OCI-LY7 (cell line): ENCODE measurements at regions not wholly inside any gene's neighbourhood (a gene's known extent, or its start where the extent isn't known, plus 50 kb on each side); places are given as distances from the start of the nearest gene placed in this dataset.
"Not testable (repeated sequence)": the region's sequence is repeated elsewhere in the genome, so short reads cannot be mapped to it uniquely, and the experiment has no call there.

Experiments used
- BruUV-seq: library from RNA; stranded (reverse); fragments of 400-500 nt; replicated peaks from 2 replicates; lab custom pipeline; 2021; lab: Mats Ljungman, UMichigan
- CTCF ChIA-PET: fragments of 300-600 bp; sonication (Branson Sonifier 250); formaldehyde crosslinking; loops from one replicate; lab custom pipeline; 2022; ENCODE audit warnings: antibody characterized with exemption; ENCODE audit not compliant: unreplicated experiment; lab: Charles Lee
- POLR2A ChIA-PET: fragments of 300-600 bp; sonication (Branson Sonifier 250); formaldehyde crosslinking; loops from one replicate; lab custom pipeline; 2022; ENCODE audit warnings: antibody characterized with exemption; lab: Charles Lee
- DNase-seq: peaks from one replicate; pipeline ENCODE4 v3.0.0-alpha.2; 2015; ENCODE audit warnings: low spot score
- H2AFZ ChIP-seq: fragments of 200-600 bp; sonication (generic), shearing (Covaris generic); 2 replicates; pipeline ENCODE4 v1.6.1; 2014; ENCODE audit warnings: mild to moderate bottlenecking, antibody characterized with exemption, low read length, moderate library complexity
- H3K27ac ChIP-seq: fragments of 200-600 bp; sonication (generic); 2 replicates; pipeline ENCODE4 v1.5.1; 2014; ENCODE audit warnings: mixed run types, low read depth, mild to moderate bottlenecking, moderate library complexity, low read length, inconsistent platforms; ENCODE audit not compliant: poor library complexity, severe bottlenecking
- H3K36me3 ChIP-seq: fragments of 200-600 bp; sonication (generic); 2 replicates; pipeline ENCODE4 v1.6.1; 2014; ENCODE audit warnings: mild to moderate bottlenecking, antibody characterized with exemption, low read length, moderate library complexity, mixed read lengths; ENCODE audit not compliant: insufficient read depth
- H3K4me1 ChIP-seq: fragments of 200-600 bp; sonication (generic); 2 replicates; pipeline ENCODE4 v1.5.1; 2014; ENCODE audit warnings: mild to moderate bottlenecking, low read length; ENCODE audit not compliant: insufficient read depth, poor library complexity, severe bottlenecking
- H3K4me2 ChIP-seq: fragments of 200-600 bp; sonication (generic); 2 replicates; pipeline ENCODE4 v1.6.1; 2014; ENCODE audit warnings: mild to moderate bottlenecking, low read length
- H3K4me3 ChIP-seq: fragments of 200-600 bp; sonication (generic); 2 replicates; pipeline ENCODE4 v1.5.1; 2014; ENCODE audit warnings: mild to moderate bottlenecking, low read depth, low read length; ENCODE audit not compliant: poor library complexity, severe bottlenecking
- H3K79me2 ChIP-seq: fragments of 200-600 bp; sonication (generic); 2 replicates; pipeline ENCODE4 v1.6.1; 2016; ENCODE audit warnings: low read depth, mild to moderate bottlenecking, low read length, moderate library complexity, mixed read lengths; ENCODE audit not compliant: insufficient read depth
- H3K9me2 ChIP-seq: fragments of 200-600 bp; sonication (generic); 2 replicates; pipeline ENCODE4 v1.6.1; 2016; ENCODE audit warnings: mild to moderate bottlenecking, low read length, mixed read lengths; ENCODE audit not compliant: insufficient read depth
- H3K9me3 ChIP-seq: fragments of 200-600 bp; sonication (generic); 2 replicates; pipeline ENCODE4 v1.6.1; 2014; ENCODE audit warnings: mild to moderate bottlenecking, mixed run types, low read length, mixed read lengths
- H4K20me1 ChIP-seq: fragments of 200-600 bp; sonication (generic); 2 replicates; pipeline ENCODE4 v1.6.1; 2014; ENCODE audit warnings: mild to moderate bottlenecking, antibody characterized with exemption, low read length, moderate library complexity, mixed read lengths; ENCODE audit not compliant: insufficient read depth
- EZH2phosphoT487 ChIP-seq: fragments of 200-600 bp; sonication (generic); IDR thresholded peaks from 2 replicates; pipeline ENCODE4 v1.6.1; 2018; ENCODE audit warnings: low read depth, borderline replicate concordance, mild to moderate bottlenecking, mixed run types, antibody characterized with exemption, low read length, moderate library complexity, mixed read lengths
- intact Hi-C: fragments of 100-400 bp; cut with micrococcal nuclease; formaldehyde crosslinking; loops from one replicate; pipeline ENCODE4 v1.10.0; 2022; ENCODE audit not compliant: unreplicated experiment
- TF ChIP-seq, protein P1 (sequence below): fragments of 200-600 bp; sonication (generic); conservative IDR thresholded peaks from 2 replicates; pipeline ENCODE4 v1.5.1; 2014; ENCODE audit warnings: mild to moderate bottlenecking, antibody characterized with exemption, low read length, moderate library complexity, mixed read lengths

DNA sequence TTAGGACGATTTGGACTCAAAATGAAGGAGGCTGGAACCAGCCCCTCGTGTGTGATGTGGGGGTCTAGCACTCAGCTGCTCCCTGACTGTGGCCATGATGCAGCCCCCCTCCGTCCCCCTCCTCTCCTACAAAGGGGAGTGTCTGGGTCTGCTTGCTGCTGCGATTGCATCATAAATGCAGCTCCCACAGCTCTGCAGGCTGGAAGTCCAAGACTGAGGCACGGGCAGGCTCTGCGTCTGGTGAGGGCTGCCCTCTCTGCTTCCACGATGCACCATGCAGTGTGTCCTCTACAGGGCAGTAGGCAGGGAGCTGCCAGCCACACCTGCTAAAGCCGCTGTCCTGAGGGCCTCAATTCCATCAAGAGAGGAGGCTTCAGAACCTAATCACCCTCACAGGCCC is 432.1 kb downstream of the BRD1 start:
- H3K9me3 ChIP-seq = peaks cover 6% of the 10 kb centered on the region; the same call in 1 of the 2 replicates
- H2AFZ ChIP-seq = no peak overlapping the region
- POLR2A ChIA-PET = no interaction called here
- H3K4me1 ChIP-seq = no peaks in the 10 kb centered on the region
- no peak overlapping the region for H3K4me2 ChIP-seq
- no peak overlapping the region for H3K4me3 ChIP-seq
- H3K9me2 ChIP-seq = no peaks in the 10 kb centered on the region
- no peaks in the 10 kb centered on the region; the same call in 1 of the 2 replicates for H3K36me3 ChIP-seq
- CTCF ChIA-PET = no interaction called here
- no peaks in the 10 kb centered on the region for H3K79me2 ChIP-seq
- no peak for TF ChIP-seq EZH2phosphoT487
- TF ChIP-seq, protein P1, sequence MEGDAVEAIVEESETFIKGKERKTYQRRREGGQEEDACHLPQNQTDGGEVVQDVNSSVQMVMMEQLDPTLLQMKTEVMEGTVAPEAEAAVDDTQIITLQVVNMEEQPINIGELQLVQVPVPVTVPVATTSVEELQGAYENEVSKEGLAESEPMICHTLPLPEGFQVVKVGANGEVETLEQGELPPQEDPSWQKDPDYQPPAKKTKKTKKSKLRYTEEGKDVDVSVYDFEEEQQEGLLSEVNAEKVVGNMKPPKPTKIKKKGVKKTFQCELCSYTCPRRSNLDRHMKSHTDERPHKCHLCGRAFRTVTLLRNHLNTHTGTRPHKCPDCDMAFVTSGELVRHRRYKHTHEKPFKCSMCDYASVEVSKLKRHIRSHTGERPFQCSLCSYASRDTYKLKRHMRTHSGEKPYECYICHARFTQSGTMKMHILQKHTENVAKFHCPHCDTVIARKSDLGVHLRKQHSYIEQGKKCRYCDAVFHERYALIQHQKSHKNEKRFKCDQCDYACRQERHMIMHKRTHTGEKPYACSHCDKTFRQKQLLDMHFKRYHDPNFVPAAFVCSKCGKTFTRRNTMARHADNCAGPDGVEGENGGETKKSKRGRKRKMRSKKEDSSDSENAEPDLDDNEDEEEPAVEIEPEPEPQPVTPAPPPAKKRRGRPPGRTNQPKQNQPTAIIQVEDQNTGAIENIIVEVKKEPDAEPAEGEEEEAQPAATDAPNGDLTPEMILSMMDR = no peak
- no peaks in the 10 kb centered on the region for H4K20me1 ChIP-seq
- no TSS peak for BruUV-seq
- H3K27ac ChIP-seq = no peak overlapping the region
- no peak for DNase-seq
- intact Hi-C loops = no loop called here

DNA sequence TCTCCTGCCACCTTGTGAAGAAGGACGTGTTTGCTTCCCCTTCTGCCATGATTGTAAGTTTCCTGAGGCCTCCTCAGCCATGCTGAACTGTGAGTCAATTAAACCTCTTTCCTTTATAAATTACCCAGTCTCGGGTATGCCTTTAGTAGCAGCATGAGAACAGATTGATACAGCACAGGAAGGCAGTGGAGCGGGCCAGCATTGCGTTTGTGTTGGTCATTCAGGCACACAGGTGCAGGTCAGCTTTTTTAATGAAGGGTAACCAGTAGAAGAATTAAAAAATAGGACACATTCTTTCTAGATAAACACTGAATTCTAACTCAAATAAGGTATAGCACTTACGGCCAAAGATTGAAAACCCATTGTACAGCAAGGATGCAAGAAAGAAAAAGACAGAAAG is 432.6 kb downstream of the BRD1 start:
- POLR2A ChIA-PET, H3K4me2 ChIP-seq, H2AFZ ChIP-seq, H3K79me2 ChIP-seq, H3K27ac ChIP-seq, H3K9me2 ChIP-seq, H4K20me1 ChIP-seq, CTCF ChIA-PET, BruUV-seq, H3K36me3 ChIP-seq, intact Hi-C loops, DNase-seq, H3K4me3 ChIP-seq, H3K4me1 ChIP-seq, H3K9me3 ChIP-seq: not testable (repeated sequence)

GRCh38 chr22:49394116-49394785 is 433.4 kb downstream of the BRD1 start:
- CTCF ChIA-PET = no interaction called here
- Histone ChIP-seq H3K36me3 (no peaks in the 10 kb centered on the region; the same call in 1 of the 2 replicates), H3K9me3 (peaks cover 11% of the 10 kb centered on the region; the same call in 1 of the 2 replicates), H2AFZ (no peak overlapping the region), H3K27ac (no peak overlapping the region), H3K4me3 (no peak overlapping the region), H3K4me2 (no peak overlapping the region), H3K79me2 (no peaks in the 10 kb centered on the region), H4K20me1 (no peaks in the 10 kb centered on the region), H3K9me2 (no peaks in the 10 kb centered on the region), H3K4me1 (no peaks in the 10 kb centered on the region)
- intact Hi-C loops = no loop called here
- peak; percentile 24 for DNase-seq
- TF ChIP-seq, protein P1 = no peak
- TF ChIP-seq EZH2phosphoT487 = no peak
- POLR2A ChIA-PET = no interaction called here
- no TSS peak for BruUV-seq
